ENCODE measurements at regions not wholly inside any gene's neighbourhood (a gene's known extent, or its start where the extent isn't known, plus 50 kb on each side); places are given as distances from the start of the nearest gene placed in this dataset.

DNA sequence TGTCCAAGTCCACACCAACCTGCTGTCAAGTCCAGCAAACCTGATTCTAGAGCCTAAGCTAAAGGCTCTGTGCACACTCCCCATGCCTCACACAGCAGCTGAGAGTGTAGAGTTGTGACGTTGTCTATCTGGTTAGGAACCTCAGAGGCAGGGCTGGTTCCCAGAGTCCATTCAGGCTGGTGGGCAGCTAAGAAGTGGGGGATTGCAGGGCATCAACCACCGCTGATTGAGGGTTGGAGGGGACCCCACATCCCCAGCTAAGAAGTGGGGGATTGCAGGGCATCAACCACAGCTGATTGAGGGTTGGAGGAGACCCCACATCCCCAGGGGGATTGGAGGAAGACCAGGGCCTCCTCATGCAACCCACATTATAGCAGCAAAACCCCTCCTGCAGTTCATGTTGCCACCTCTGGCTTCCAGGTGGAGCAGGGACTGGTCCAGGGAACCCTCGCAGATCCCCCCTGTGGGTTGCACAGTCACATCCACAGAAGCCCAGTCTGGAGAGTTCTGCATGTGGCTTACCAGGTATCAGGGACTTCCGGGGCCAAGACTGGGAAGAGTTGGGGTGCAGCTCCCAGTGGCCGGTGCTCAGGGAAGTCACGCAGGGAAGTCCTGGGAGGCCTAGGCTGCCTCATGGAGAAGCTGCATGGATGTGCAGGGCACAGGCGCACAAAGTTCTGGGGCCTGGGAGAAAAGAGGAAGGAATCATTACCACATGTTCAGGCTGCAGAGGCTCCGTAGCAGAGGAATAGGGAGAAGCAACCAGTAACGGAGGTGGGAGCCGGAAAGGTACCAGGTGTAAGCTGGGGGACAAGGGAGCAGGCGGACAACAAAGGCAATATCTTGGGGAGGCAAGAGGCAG is 71.4 kb upstream of the PCSK6 start:
- Histone ChIP-seq H3K27me3 (ENCODE audit: control insufficient read depth, insufficient read depth, low read length) (no peaks in the 10 kb centered on the region), H3K4me3 (ENCODE audit: insufficient read depth, low read depth, low read length) (no peak overlapping the region), H3K36me3 (replicated peaks; ENCODE audit: control insufficient read depth, insufficient read depth, low read length) (no peaks in the 10 kb centered on the region)
- no peak for DNase-seq

DNA sequence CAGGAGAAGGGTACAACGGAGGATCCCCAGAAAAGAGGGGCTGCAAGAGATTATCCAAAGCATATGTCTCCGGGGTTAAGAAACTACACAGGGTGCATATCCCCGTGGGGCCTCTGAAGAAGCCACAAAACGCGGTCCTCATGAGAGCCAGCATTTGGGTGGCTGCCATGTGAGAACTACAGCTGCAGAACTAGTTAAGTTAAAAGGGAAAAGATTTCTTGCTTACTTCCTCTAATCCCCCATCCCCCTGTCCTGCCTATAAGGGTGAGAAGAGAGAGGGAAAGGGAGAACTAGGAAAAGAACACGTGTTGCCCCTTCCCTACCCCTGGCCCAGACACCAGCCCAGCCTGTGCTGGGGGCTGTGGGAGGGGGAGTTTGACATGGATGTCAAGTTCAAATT is 70.4 kb upstream of the PCSK6 start:
- Histone ChIP-seq H3K27me3 (ENCODE audit: control insufficient read depth, insufficient read depth, low read length) (no peaks in the 10 kb centered on the region), H3K4me3 (ENCODE audit: insufficient read depth, low read depth, low read length) (no peak overlapping the region), H3K36me3 (replicated peaks; ENCODE audit: control insufficient read depth, insufficient read depth, low read length) (no peaks in the 10 kb centered on the region)
- no peak for DNase-seq

DNA sequence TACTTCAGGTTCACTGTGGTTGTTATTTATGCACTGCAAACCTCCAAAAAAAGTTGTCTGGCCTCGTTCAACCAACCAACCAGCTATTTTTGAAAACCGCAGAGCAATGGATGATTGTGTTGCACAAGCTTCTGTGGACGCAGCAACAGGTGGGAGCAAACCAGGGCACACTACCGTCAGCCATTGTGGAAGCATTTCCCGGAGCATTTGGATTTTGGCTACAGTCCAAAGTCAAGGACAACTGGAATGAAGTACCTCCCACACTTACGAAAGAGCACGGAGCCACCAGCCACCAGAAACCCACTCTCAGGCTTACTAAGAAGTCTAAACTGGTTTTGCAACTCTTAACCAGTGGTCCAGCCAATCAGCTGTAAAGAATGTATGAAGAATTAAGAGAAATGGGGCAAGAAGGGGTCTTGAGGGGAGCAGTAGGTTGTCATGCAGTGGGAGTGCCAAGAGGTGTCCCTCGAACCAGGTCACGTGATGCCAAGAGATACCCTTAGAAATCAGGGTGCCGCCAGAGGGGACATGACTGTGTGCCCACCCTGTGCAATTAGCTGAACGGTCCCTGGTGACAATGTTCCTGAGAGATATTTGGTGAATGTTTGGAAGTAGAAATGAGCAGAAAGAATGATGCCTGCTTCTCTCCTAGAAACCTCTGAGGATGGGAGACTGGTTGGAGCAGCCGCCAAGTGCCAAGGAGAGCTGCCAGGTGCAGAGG is 68.9 kb upstream of the PCSK6 start:
- Histone ChIP-seq H3K4me3 (ENCODE audit: insufficient read depth, low read depth, low read length) (no peak overlapping the region), H3K36me3 (replicated peaks; ENCODE audit: control insufficient read depth, insufficient read depth, low read length) (no peaks in the 10 kb centered on the region), H3K27me3 (ENCODE audit: control insufficient read depth, insufficient read depth, low read length) (no peaks in the 10 kb centered on the region)
- DNase-seq: no peak

DNA sequence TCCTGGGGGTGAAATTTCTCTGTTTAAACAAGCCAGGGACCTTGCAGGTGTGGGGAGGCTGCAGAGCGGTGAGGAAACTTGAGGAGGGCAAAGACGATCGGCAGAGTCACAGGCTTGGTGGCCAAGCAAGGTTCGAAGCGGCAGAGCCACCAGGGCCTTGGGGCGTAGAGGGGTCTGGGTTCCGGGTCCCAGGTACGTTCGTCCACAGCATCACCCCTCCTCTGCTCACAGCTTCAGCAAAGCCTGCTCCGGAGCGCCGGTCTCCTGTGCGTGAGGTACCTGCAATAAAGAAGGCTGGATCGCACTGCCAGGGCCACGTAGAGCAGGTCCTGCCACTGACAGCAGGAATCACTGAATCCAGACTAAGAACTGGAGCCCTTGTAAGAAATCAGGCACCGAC is 66.8 kb upstream of the PCSK6 start:
- Histone ChIP-seq H3K27me3 (ENCODE audit: control insufficient read depth, insufficient read depth, low read length) (no peaks in the 10 kb centered on the region), H3K4me3 (ENCODE audit: insufficient read depth, low read depth, low read length) (no peak overlapping the region), H3K36me3 (replicated peaks; ENCODE audit: control insufficient read depth, insufficient read depth, low read length) (no peaks in the 10 kb centered on the region)
- DNase-seq: no peak

DNA sequence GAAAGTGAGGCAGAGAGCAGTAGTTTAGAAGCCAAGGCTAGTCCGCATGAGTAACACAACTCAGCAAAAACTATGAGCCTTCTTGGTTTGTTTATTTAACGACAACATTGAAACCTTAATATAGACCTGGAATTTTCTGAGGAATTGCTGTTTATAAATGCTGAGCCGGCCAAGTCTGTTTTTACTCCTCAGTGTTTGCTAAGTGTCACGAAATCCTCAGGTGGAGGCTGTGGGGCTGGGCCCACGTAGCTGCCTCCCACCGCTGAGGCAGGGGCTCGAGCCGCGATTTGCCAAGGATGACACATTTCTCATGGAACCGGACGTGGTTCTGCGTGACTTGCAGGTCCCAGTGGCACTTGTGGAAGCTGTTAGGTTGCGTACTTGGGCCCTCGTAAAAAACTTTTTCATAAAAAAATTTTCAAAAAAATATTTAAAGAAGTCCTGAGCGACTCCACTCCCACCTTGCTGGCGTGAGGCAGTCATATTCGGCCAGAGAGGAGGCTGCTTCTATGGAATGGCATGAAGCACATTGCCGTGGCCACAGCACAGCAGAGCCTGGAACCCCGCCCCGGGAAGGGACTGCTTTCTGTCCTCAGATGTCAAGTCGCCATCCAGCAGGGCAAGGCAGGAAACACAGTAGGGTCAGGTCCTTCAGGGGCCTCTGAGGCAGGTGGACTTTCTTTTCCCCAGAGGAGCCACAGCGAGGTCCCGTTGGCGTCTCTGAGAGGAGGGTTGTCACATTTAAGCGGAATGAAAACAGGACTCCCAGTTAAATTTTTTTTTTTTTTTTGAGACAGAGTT is 64.8 kb upstream of the PCSK6 start:
- H3K4me3 ChIP-seq (ENCODE audit: insufficient read depth, low read depth, low read length): no peak overlapping the region
- DNase-seq: no peak

DNA sequence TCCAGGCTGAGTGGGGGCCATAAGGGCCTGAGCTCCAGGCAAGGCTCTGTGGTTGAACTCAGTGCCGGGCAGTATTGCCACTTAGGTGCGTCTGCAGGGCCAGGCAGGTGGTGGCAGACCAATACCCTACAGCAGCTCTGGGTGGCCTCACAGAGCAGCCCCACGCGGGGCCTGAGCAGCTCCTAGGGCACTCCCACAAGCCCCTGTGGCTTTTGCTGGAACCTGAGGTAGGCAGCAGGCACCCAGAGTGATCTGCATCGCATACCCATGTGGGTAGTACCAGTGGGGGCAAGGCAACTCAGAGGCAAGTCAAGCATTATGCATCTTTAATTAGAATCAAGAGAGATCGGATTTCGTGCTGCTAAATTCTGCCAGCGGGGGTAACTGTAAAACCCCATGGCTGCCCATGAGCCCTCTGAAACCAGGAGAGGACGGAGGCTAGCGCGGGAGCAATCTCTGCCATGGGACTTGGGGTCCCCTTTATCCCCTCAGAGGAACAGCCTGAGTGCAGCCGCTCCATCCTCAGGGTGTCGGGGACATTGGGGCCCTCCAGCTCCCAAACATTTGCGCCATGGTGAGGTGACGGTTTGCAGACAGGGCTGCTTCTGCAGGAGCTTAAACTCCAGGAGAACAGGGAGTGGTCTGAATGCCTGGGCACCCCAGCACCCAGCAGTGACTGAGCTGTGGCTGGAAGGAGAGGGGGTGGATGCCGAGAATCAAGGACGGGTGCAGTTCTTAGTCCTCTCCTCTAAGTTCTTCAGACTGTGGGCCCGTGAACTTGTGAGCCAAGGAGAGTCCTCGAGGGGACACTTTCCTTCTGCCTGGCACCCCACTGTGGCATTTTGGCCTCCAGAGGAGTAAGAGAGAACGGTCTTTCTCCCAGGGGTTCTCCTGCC is 62.4 kb upstream of the PCSK6 start:
- H3K4me3 ChIP-seq (ENCODE audit: insufficient read depth, low read depth, low read length): no peak overlapping the region
- peak; percentile 49 for DNase-seq
- no peaks in the 10 kb centered on the region for H3K36me3 ChIP-seq (replicated peaks; ENCODE audit: control insufficient read depth, insufficient read depth, low read length)
- H3K27me3 ChIP-seq (ENCODE audit: control insufficient read depth, insufficient read depth, low read length): no peaks in the 10 kb centered on the region

More for the DNA sequence above, 64.8 kb upstream of the PCSK6 start:
- H3K36me3 ChIP-seq (replicated peaks; ENCODE audit: control insufficient read depth, insufficient read depth, low read length): no peaks in the 10 kb centered on the region
- H3K27me3 ChIP-seq (ENCODE audit: control insufficient read depth, insufficient read depth, low read length): no peaks in the 10 kb centered on the region

DNA sequence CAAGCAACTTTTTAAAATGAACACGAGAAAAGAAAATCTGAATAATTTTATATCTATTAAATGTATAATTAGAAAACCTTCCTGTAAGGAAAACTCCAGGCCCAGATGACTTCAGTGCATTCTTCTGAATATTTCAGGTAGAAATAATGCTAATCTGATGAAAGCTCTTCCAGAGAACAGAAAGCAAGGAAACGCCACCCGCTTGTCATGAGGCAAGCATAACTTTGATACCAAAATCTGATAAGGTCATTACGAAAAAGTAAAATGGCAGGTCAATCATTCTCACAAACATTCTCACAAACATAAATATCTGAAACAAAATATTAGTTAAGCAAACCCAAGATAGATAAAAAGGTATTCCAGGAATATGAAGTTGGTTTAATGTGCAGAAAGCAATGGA is 60.6 kb upstream of the PCSK6 start:
- H3K27me3 ChIP-seq (ENCODE audit: control insufficient read depth, insufficient read depth, low read length): no peaks in the 10 kb centered on the region
- DNase-seq: no peak
- H3K4me3 ChIP-seq (ENCODE audit: insufficient read depth, low read depth, low read length): no peak overlapping the region
- no peaks in the 10 kb centered on the region for H3K36me3 ChIP-seq (replicated peaks; ENCODE audit: control insufficient read depth, insufficient read depth, low read length)

DNA sequence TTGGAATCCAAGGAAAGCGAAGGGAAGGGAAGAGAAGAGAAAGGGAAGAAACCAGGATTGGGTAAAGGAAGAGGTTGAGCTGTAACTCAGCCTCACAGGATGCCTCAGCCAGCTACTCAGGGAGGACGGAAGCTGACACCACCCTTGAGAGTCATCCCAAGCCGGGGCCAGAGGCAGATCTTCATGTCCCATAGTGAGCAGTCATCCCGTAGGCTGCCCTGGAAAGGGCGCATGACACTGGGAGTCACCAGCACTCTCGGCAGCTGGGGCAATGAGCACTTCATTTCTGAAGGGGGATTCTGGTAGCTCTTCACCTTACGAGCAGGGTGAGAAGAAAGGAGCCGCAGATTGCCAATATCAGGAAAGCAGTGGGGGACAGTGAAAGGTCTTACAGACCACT is 60.1 kb upstream of the PCSK6 start:
- Histone ChIP-seq H3K36me3 (replicated peaks; ENCODE audit: control insufficient read depth, insufficient read depth, low read length) (no peaks in the 10 kb centered on the region), H3K27me3 (ENCODE audit: control insufficient read depth, insufficient read depth, low read length) (no peaks in the 10 kb centered on the region), H3K4me3 (ENCODE audit: insufficient read depth, low read depth, low read length) (no peak overlapping the region)
- DNase-seq: peak; percentile 66

DNA sequence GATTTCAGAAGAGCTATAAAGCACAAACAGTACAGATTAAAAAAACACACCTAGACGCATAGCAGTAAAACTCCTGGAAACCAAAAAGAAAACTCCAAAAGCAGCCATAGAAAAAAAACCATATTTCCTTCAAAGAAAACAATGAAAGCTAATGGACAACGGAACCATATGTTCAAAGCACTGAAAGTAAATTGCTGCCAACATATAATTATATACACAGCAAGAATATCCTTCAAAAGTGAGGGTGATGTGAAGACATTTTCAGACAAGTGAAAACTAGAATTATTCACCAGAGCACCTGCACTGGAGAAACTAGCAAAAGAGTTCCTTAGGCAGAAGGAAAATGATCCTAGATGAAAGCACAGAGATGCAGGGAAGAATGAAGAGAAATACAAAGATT is 58.2 kb upstream of the PCSK6 start:
- H3K36me3 ChIP-seq (replicated peaks; ENCODE audit: control insufficient read depth, insufficient read depth, low read length): no peaks in the 10 kb centered on the region
- no peaks in the 10 kb centered on the region for H3K27me3 ChIP-seq (ENCODE audit: control insufficient read depth, insufficient read depth, low read length)
- H3K4me3 ChIP-seq (ENCODE audit: insufficient read depth, low read depth, low read length): no peak overlapping the region
- DNase-seq: no peak

DNA sequence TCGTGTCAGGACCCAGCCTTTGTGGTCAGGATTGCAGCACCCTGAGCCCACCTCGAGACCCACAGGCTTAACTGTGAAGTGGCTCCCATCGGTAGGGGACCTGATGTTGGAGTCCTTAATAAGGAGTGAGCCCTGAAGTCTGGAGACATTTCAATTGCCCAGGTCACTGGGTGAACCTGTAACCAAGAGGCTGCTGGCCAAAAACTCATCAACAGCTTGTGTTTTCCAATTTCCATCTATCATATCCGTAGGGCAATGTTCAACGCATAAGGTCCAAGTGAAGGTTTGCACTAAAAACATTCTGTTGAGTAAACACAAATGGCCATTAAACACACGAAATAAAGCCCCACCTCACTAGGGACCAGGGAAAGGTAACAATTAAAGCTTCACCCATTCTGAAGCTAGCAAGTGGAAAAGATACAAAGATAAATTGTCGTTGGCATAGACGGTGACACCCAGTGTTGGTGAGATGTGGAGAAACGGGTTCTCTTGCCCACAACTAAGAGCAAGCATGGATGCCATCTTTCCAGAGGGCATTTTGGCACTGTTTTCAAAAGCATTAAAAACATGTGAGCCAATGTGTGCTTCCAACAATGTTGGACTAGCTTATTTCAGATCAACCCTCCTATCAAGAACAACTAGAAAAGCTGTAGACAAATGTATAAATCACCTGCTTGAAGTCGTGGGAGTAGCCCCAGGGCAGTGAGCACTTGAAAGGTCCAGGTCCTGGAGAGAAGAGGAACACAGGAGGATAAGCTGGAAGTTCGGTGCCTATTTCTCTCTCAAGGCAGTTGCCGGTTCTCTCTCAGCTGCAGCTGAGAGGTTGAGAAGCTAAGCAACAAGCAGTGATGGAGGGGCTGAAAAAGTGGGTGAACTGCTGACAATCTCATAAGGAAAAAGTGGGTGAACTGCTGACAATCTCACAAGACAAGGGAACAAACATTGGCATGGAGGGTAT is 56.3 kb upstream of the PCSK6 start:
- H3K27me3 ChIP-seq (ENCODE audit: control insufficient read depth, insufficient read depth, low read length): no peaks in the 10 kb centered on the region
- H3K4me3 ChIP-seq (ENCODE audit: insufficient read depth, low read depth, low read length): no peak overlapping the region
- DNase-seq: no peak
- H3K36me3 ChIP-seq (replicated peaks; ENCODE audit: control insufficient read depth, insufficient read depth, low read length): no peaks in the 10 kb centered on the region

DNA sequence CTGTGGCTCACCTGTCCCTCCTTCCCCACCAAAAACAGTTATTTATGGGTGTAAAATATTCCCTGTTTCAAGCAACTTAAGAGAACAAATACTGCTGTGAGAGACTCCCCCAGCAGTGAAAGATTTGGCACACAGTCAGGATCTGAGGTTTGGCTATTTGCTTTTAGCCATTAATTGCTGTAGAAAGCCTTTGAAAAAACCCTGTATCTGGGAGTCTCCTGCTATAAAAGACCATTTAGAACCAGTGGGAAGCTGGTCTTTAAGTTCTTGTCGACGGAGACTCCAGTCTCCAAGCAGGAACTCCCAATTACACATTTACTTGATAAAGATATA is 55.1 kb upstream of the PCSK6 start:
- no peaks in the 10 kb centered on the region for H3K36me3 ChIP-seq (replicated peaks; ENCODE audit: control insufficient read depth, insufficient read depth, low read length)
- DNase-seq: no peak
- H3K4me3 ChIP-seq (ENCODE audit: insufficient read depth, low read depth, low read length): no peak overlapping the region
- no peaks in the 10 kb centered on the region for H3K27me3 ChIP-seq (ENCODE audit: control insufficient read depth, insufficient read depth, low read length)

DNA sequence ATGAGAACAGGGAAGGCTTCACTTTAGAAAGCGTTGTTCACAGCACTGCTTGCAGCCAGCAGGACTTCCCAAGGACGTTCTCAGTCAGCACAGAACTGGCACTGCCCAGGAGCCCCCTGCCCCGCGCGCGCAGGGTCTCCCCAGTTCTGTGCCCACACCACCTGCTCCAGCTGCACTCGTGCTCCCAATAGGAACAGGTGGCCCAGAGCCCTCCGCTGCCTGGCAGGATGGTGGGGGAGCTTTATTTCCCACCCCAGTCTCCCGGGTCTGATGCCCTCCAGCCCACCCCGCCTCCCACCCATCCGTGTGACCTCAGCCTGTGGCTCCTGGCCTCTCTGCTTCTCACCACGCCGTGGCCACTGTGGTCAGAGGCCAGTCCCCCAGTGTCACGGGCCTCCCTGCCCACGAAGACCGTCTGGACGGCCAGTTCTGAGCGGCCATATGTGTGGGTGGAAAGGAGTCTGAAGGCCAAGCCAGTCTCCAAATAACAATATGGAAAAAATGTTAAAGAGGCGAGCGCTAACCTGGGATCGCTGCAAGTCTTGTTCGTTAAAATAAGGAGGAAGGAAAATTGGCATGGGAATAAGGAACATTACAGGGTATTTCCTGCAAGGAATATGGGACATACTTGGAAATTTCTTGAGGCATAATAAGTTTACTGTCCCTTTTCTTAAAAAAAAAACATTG is 54.6 kb upstream of the PCSK6 start:
- no peak overlapping the region for H3K4me3 ChIP-seq (ENCODE audit: insufficient read depth, low read depth, low read length)
- no peaks in the 10 kb centered on the region for H3K36me3 ChIP-seq (replicated peaks; ENCODE audit: control insufficient read depth, insufficient read depth, low read length)
- no peak for DNase-seq
- no peaks in the 10 kb centered on the region for H3K27me3 ChIP-seq (ENCODE audit: control insufficient read depth, insufficient read depth, low read length)

DNA sequence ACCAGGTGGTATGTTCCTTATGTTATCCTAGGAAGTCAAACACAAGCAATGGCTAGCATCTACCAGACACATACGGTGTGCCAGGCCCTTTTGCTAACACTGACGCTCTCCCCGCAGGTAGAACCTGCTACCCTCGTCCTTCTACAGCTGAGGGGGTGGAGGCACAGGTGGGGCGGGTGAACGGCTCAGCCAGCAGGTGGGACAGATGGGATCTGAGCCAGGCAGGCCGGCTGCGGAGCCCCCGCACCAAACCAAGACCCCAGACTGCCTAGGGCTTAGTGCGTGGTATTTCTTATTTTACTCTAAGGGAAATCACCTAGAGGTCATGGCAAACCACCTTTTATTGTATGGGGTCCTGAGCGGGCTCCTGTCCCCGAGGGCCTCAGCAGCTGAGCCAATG is 53.9 kb upstream of the PCSK6 start:
- Histone ChIP-seq H3K27me3 (ENCODE audit: control insufficient read depth, insufficient read depth, low read length) (no peaks in the 10 kb centered on the region), H3K36me3 (replicated peaks; ENCODE audit: control insufficient read depth, insufficient read depth, low read length) (no peaks in the 10 kb centered on the region), H3K4me3 (ENCODE audit: insufficient read depth, low read depth, low read length) (no peak overlapping the region)
- DNase-seq: no peak
